GM12878 (cell line): ENCODE measurements at regions not wholly inside any gene's neighbourhood (a gene's known extent, or its start where the extent isn't known, plus 50 kb on each side); places are given as distances from the start of the nearest gene placed in this dataset.

Experiments used
- ATAC-seq: fragments of 200-7000 bp; cut with Tn5 transposase; 3 replicates; pipeline ENCODE4 v1.9.1; 2020; ENCODE audit warnings: mild to moderate bottlenecking, moderate library complexity
- BruUV-seq: library from RNA; stranded (reverse); fragments of 400-500 nt; replicated peaks from 2 replicates; lab custom pipeline; 2021; lab: Mats Ljungman, UMichigan
- CTCF ChIA-PET: fragments of 300-600 bp; sonication (Branson Sonifier 250); formaldehyde crosslinking; extraction: SDS; loops from one replicate; lab custom pipeline; 2021; ENCODE audit warnings: inconsistent platforms; lab: Yijun Ruan, JAX
- POLR2A ChIA-PET: fragments of 350-600 bp; formaldehyde crosslinking; extraction: SDS; loops from one replicate; lab custom pipeline; 2021; ENCODE audit warnings: inconsistent platforms; lab: Charles Lee
- RAD21 ChIA-PET: fragments of 300-600 bp; sonication (Branson Sonifier 250); formaldehyde crosslinking; loops from one replicate; lab custom pipeline; 2023; ENCODE audit warnings: antibody characterized with exemption; ENCODE audit not compliant: unreplicated experiment; lab: Charles Lee
- SMC1A ChIA-PET: fragments of 300-600 bp; sonication (Branson Sonifier 250); formaldehyde crosslinking; loops from one replicate; lab custom pipeline; 2023; ENCODE audit not compliant: unreplicated experiment, uncharacterized antibody; lab: Charles Lee
- DNase-seq: peaks from one replicate; pipeline ENCODE4 v3.0.0-alpha.2; 2011; ENCODE audit warnings: low read depth, low spot score
- FAIRE-seq: peaks from 3 replicates; lab custom pipeline; 2011; peaks lifted over from hg19 to GRCh38; lab: Jason Lieb, UNC
- H2AFZ ChIP-seq: 2 replicates; pipeline ENCODE4 v1.6.0; 2011; ENCODE audit warnings: low read depth, low read length, control low read depth; ENCODE audit not compliant: control insufficient read depth
- H3K27ac ChIP-seq: 2 replicates; pipeline ENCODE4 v1.5.1; 2011; ENCODE audit warnings: control low read depth; ENCODE audit not compliant: control insufficient read depth, insufficient read depth
- H3K27me3 ChIP-seq, 2 experiments: replicated peaks in 1 of 2; 2 replicates each; pipeline versions ENCODE4 v1.6.0 to v1.6.1; 2011; ENCODE audit warnings: low read length in 1 of 2; ENCODE audit not compliant: control insufficient read depth in 2 of 2, insufficient read depth in 2 of 2
- H3K36me3 ChIP-seq, 2 experiments: 2 replicates each; pipeline ENCODE4 v1.5.1; 2011; ENCODE audit warnings: low read length in 1 of 2; ENCODE audit not compliant: control insufficient read depth in 2 of 2, insufficient read depth in 2 of 2
- H3K4me1 ChIP-seq: 2 replicates; pipeline ENCODE4 v1.6.1; 2011; ENCODE audit warnings: mild to moderate bottlenecking, low read length, moderate library complexity, mixed read lengths; ENCODE audit not compliant: control insufficient read depth, insufficient read depth
- H3K4me2 ChIP-seq: 2 replicates; pipeline ENCODE4 v1.6.0; 2011; ENCODE audit warnings: control low read depth; ENCODE audit not compliant: control insufficient read depth, insufficient read depth
- H3K4me3 ChIP-seq: fragments of 200-600 bp; sonication (generic); 2 replicates; pipeline ENCODE4 v1.5.1; 2016
- H3K79me2 ChIP-seq: 2 replicates; pipeline ENCODE4 v1.6.0; 2011; ENCODE audit warnings: low read length; ENCODE audit not compliant: control insufficient read depth, insufficient read depth
- H3K9ac ChIP-seq: 2 replicates; pipeline ENCODE4 v1.8.0; 2011; ENCODE audit warnings: low read length, control low read depth, mixed read lengths; ENCODE audit not compliant: control insufficient read depth, insufficient read depth
- H3K9me3 ChIP-seq: replicated peaks from 3 replicates; pipeline ENCODE4 v1.5.1; 2011; ENCODE audit warnings: mild to moderate bottlenecking, low read length; ENCODE audit not compliant: control insufficient read depth, insufficient read depth
- H4K20me1 ChIP-seq: 2 replicates; pipeline ENCODE4 v1.6.0; 2011; ENCODE audit not compliant: control insufficient read depth, insufficient read depth
- BCL3 ChIP-seq: IDR thresholded peaks from 2 replicates; pipeline ENCODE4 v1.6.1; 2011; ENCODE audit warnings: borderline replicate concordance, low read depth, mild to moderate bottlenecking, moderate library complexity, low read length; ENCODE audit not compliant: insufficient read depth, poor library complexity, severe bottlenecking
- CHD4 ChIP-seq: fragments of 200-600 bp; sonication (generic); IDR thresholded peaks from 2 replicates; pipeline ENCODE4 v1.6.1; 2016; ENCODE audit warnings: mild to moderate bottlenecking
- ELK1 ChIP-seq: IDR thresholded peaks from 2 replicates; pipeline ENCODE4 v1.6.1; 2012; ENCODE audit warnings: low read depth, low read length, improper control_type of control experiment
- FOXK2 ChIP-seq: fragments of 450-650 bp; IDR thresholded peaks from 2 replicates; pipeline ENCODE4 v1.6.1; 2017; ENCODE audit warnings: mild to moderate bottlenecking, moderate library complexity
- LARP7 ChIP-seq: fragments of 450-650 bp; IDR thresholded peaks from 2 replicates; pipeline ENCODE4 v1.6.1; 2017; ENCODE audit warnings: mild to moderate bottlenecking
- MXI1 ChIP-seq: fragments of 150-350 bp; IDR thresholded peaks from 2 replicates; pipeline ENCODE4 v1.6.1; 2011; ENCODE audit warnings: low read depth, mild to moderate bottlenecking, inconsistent platforms, low read length, improper control_type of control experiment
- NFIC ChIP-seq: IDR thresholded peaks from 2 replicates; pipeline ENCODE4 v1.6.1; 2012; ENCODE audit warnings: low read depth, mild to moderate bottlenecking, inconsistent platforms, low read length, moderate library complexity
- PBX3 ChIP-seq: IDR thresholded peaks from 2 replicates; pipeline ENCODE4 v1.6.1; 2011; ENCODE audit warnings: mild to moderate bottlenecking, low read depth, low read length, moderate library complexity; ENCODE audit not compliant: insufficient replicate concordance
- SP1 ChIP-seq: IDR thresholded peaks from one replicate; pipeline ENCODE4 v1.6.1; 2011; ENCODE audit warnings: low read depth, low read length
- SUZ12 ChIP-seq: fragments of 200-600 bp; sonication (generic); IDR thresholded peaks from one replicate; pipeline ENCODE4 v1.6.1; 2018; ENCODE audit warnings: antibody characterized with exemption, mild to moderate bottlenecking; ENCODE audit not compliant: unreplicated experiment
- ZNF384 ChIP-seq: IDR thresholded peaks from 2 replicates; pipeline ENCODE4 v1.6.1; 2012; ENCODE audit warnings: low read depth, mild to moderate bottlenecking, low read length, improper control_type of control experiment, borderline replicate concordance
- ZNF622 ChIP-seq: fragments of 450-650 bp; IDR thresholded peaks from 2 replicates; pipeline ENCODE4 v1.6.1; 2017; ENCODE audit warnings: mild to moderate bottlenecking, inconsistent platforms
- WGBS: methylation state at CpG from one replicate; pipeline ENCODE4 v1.1.6; 2016; ENCODE audit warnings: low lambda C conversion rate; ENCODE audit not compliant: insufficient replicate concordance, insufficient coverage; ENCODE audit errors: missing lambda C conversion rate; 5-methylcytosine and 5-hydroxymethylcytosine counted together
- in situ Hi-C: fragments of 300-500 bp; cut with MboI; formaldehyde crosslinking; loops from 9 replicates; pipeline ENCODE4 v1.14.3; 2018; ENCODE audit warnings: mixed read lengths
- intact Hi-C: fragments of 100-400 bp; cut with micrococcal nuclease; formaldehyde crosslinking; loops from one replicate; pipeline ENCODE4 v1.14.2; 2022; ENCODE audit not compliant: unreplicated experiment

GRCh38 chr1:14375226-14375625, 223.3 kb upstream of the KAZN start:
- Histone ChIP-seq H4K20me1 (no peaks in the 10 kb centered on the region), H3K9ac (no peak overlapping the region), H3K4me2 (no peak overlapping the region), H3K79me2 (no peaks in the 10 kb centered on the region), H3K27me3 (no peaks in the 10 kb centered on the region), H3K36me3 (no peaks in the 10 kb centered on the region), H3K4me3 (no peak overlapping the region), H2AFZ (no peak overlapping the region), H3K27ac (no peak overlapping the region), H3K4me1 (no peaks in the 10 kb centered on the region), H3K9me3 (no peaks in the 10 kb centered on the region)
- BruUV-seq = no TSS peak
- intact Hi-C loops (no loop called here), in situ Hi-C loops (no loop called here)
- ChIA-PET SMC1A (no interaction called here), RAD21 (no interaction called here), CTCF (interaction anchor here (0.6 kb wide), 1 partner anchor 87 kb away, joined by 3 read pairs; no protein-coding TSS in a partner anchor), POLR2A (no interaction called here)
- no peak for DNase-seq
- TF ChIP-seq BCL3 = no peak
- no peak for TF ChIP-seq CHD4
- TF ChIP-seq ELK1 = no peak
- no peak for TF ChIP-seq SUZ12
- no peak for TF ChIP-seq ZNF384
- no peak for TF ChIP-seq SP1
- TF ChIP-seq ZNF622 = no peak
- no peak for TF ChIP-seq MXI1
- TF ChIP-seq LARP7 = no peak
- TF ChIP-seq FOXK2 = no peak
- no peak for TF ChIP-seq NFIC
- no peak for TF ChIP-seq PBX3
- 40% methylated on average over 5 of the region's 5 CpGs for WGBS
- ATAC-seq = no peak
- FAIRE-seq = no peak
